Karpas-422 (cell line): ENCODE measurements at regions not wholly inside any gene's neighbourhood (a gene's known extent, or its start where the extent isn't known, plus 50 kb on each side); places are given as distances from the start of the nearest gene placed in this dataset.

Experiments used
- DNase-seq: peaks from one replicate; pipeline ENCODE4 v3.0.0-alpha.2; 2015
- H2AFZ ChIP-seq: fragments of 200-600 bp; sonication (generic); 2 replicates; pipeline ENCODE4 v1.6.1; 2014; ENCODE audit warnings: antibody characterized with exemption, low read length, mixed read lengths
- H3K27ac ChIP-seq: fragments of 200-600 bp; sonication (generic); 2 replicates; pipeline ENCODE4 v1.5.1; 2014; ENCODE audit warnings: mild to moderate bottlenecking, low read length, moderate library complexity
- H3K27me3 ChIP-seq: fragments of 200-600 bp; sonication (generic); 2 replicates; pipeline ENCODE4 v1.6.1; 2014; ENCODE audit warnings: low read length, mixed read lengths
- H3K36me3 ChIP-seq: fragments of 200-600 bp; sonication (generic); 2 replicates; pipeline ENCODE4 v1.6.1; 2014; ENCODE audit warnings: low read length, mixed read lengths; ENCODE audit not compliant: insufficient read depth
- H3K4me1 ChIP-seq: fragments of 200-600 bp; sonication (generic); 2 replicates; pipeline ENCODE4 v1.6.1; 2014; ENCODE audit warnings: mild to moderate bottlenecking, low read length, mixed read lengths
- H3K4me2 ChIP-seq: fragments of 200-600 bp; sonication (generic); 2 replicates; pipeline ENCODE4 v1.6.1; 2014; ENCODE audit warnings: low read length, low read depth, mild to moderate bottlenecking; ENCODE audit not compliant: poor library complexity, severe bottlenecking
- H3K4me3 ChIP-seq: fragments of 200-600 bp; sonication (generic); 2 replicates; pipeline ENCODE4 v1.5.1; 2014; ENCODE audit warnings: mild to moderate bottlenecking, antibody characterized with exemption, low read length, mixed read lengths
- H3K79me2 ChIP-seq: fragments of 200-600 bp; sonication (generic); 2 replicates; pipeline ENCODE4 v1.6.1; 2014; ENCODE audit warnings: mild to moderate bottlenecking, low read length, mixed read lengths
- H3K9ac ChIP-seq: fragments of 200-600 bp; sonication (generic); 2 replicates; pipeline ENCODE4 v1.6.0; 2014; ENCODE audit warnings: low read length
- H3K9me2 ChIP-seq: fragments of 200-600 bp; sonication (generic), shearing (Covaris generic); replicated peaks from 2 replicates; pipeline ENCODE4 v1.6.0; 2014; ENCODE audit warnings: mild to moderate bottlenecking, low read length, moderate library complexity; ENCODE audit not compliant: insufficient read depth
- H3K9me3 ChIP-seq: fragments of 300-700, 200-600 bp; sonication (generic); 2 replicates; pipeline ENCODE4 v1.6.1; 2014; ENCODE audit warnings: low read length, mixed read lengths
- H4K20me1 ChIP-seq: fragments of 200-600 bp; sonication (generic); 2 replicates; pipeline ENCODE4 v1.6.1; 2014; ENCODE audit warnings: mild to moderate bottlenecking, antibody characterized with exemption, low read length, low read depth; ENCODE audit not compliant: insufficient read depth

- Histone ChIP-seq H3K79me2 (no peaks in the 10 kb centered on the region), H3K4me3 (no peak overlapping the region), H3K9me3 (no peaks in the 10 kb centered on the region), H3K9ac (no peak overlapping the region), H3K4me2 (no peak overlapping the region), H2AFZ (no peak overlapping the region), H3K27me3 (0 out of 2 replicates have a peak, but pooled peaks cover 3% of the 10 kb centered on the region), H3K9me2 (no peaks in the 10 kb centered on the region), H3K4me1 (peaks cover 30% of the 10 kb centered on the region), H3K36me3 (no peaks in the 10 kb centered on the region), H3K27ac (no peak overlapping the region), H4K20me1 (no peaks in the 10 kb centered on the region)
- no peak for DNase-seq
These were observed 130.4 kb upstream of the ASB18 start for GRCh38 chr2:236394571-236394970.

- no peaks in the 10 kb centered on the region for H4K20me1 ChIP-seq
- no peaks in the 10 kb centered on the region for H3K36me3 ChIP-seq
- H3K4me1 ChIP-seq, result peaks cover 26% of the 10 kb centered on the region
- H3K4me3 ChIP-seq, result no peak overlapping the region
- no peak overlapping the region for H3K4me2 ChIP-seq
- H3K27me3 ChIP-seq, result 0 out of 2 replicates have a peak, but pooled peaks cover 3% of the 10 kb centered on the region
- no peaks in the 10 kb centered on the region for H3K79me2 ChIP-seq
- H2AFZ ChIP-seq, result no peak overlapping the region
- no peaks in the 10 kb centered on the region for H3K9me3 ChIP-seq
- H3K9ac ChIP-seq, result no peak overlapping the region
- no peak for DNase-seq
- no peak overlapping the region for H3K27ac ChIP-seq
- no peaks in the 10 kb centered on the region for H3K9me2 ChIP-seq
These were observed 130.9 kb upstream of the ASB18 start for GRCh38 chr2:236395067-236395466.

GRCh38 chr2:236396818-236397350 lies 132.7 kb upstream of the ASB18 start:
- Histone ChIP-seq H2AFZ (no peak overlapping the region), H3K4me3 (no peak overlapping the region), H3K4me1 (peaks cover 31% of the 10 kb centered on the region), H3K9me3 (no peaks in the 10 kb centered on the region), H3K9ac (no peak overlapping the region), H3K79me2 (no peaks in the 10 kb centered on the region), H3K4me2 (no peak overlapping the region), H3K9me2 (no peaks in the 10 kb centered on the region), H3K27ac (no peak overlapping the region), H4K20me1 (no peaks in the 10 kb centered on the region), H3K27me3 (no peaks in the 10 kb centered on the region), H3K36me3 (no peaks in the 10 kb centered on the region)
- DNase-seq, result no peak

GRCh38 chr2:236397681-236398080 lies 133.5 kb upstream of the ASB18 start:
- Histone ChIP-seq H3K9me2 (no peaks in the 10 kb centered on the region), H3K36me3 (no peaks in the 10 kb centered on the region), H3K4me2 (no peak overlapping the region), H3K9ac (no peak overlapping the region), H3K79me2 (no peaks in the 10 kb centered on the region), H3K4me3 (no peak overlapping the region), H3K9me3 (no peaks in the 10 kb centered on the region), H4K20me1 (no peaks in the 10 kb centered on the region), H2AFZ (no peak overlapping the region), H3K4me1 (peaks cover 39% of the 10 kb centered on the region), H3K27me3 (no peaks in the 10 kb centered on the region), H3K27ac (no peak overlapping the region)
- no peak for DNase-seq

- Histone ChIP-seq H3K9me3 (no peaks in the 10 kb centered on the region), H3K27ac (no peak overlapping the region), H3K4me3 (no peak overlapping the region), H3K27me3 (no peaks in the 10 kb centered on the region), H3K9me2 (no peaks in the 10 kb centered on the region), H2AFZ (no peak overlapping the region), H3K4me2 (no peak overlapping the region), H3K9ac (no peak overlapping the region), H3K79me2 (no peaks in the 10 kb centered on the region), H3K36me3 (no peaks in the 10 kb centered on the region), H3K4me1 (peaks cover 47% of the 10 kb centered on the region), H4K20me1 (no peaks in the 10 kb centered on the region)
- no peak for DNase-seq
These were observed 135.2 kb upstream of the ASB18 start for GRCh38 chr2:236399409-236399808.

- Histone ChIP-seq H2AFZ (no peak overlapping the region), H3K36me3 (no peaks in the 10 kb centered on the region), H3K4me1 (peaks cover 47% of the 10 kb centered on the region), H3K9ac (no peak overlapping the region), H3K79me2 (no peaks in the 10 kb centered on the region), H3K27me3 (no peaks in the 10 kb centered on the region), H3K4me3 (no peak overlapping the region), H3K9me3 (no peaks in the 10 kb centered on the region), H3K9me2 (no peaks in the 10 kb centered on the region), H4K20me1 (no peaks in the 10 kb centered on the region), H3K27ac (no peak overlapping the region), H3K4me2 (no peak overlapping the region)
- no peak for DNase-seq
These were observed 135.9 kb upstream of the ASB18 start for GRCh38 chr2:236400046-236400574.

GRCh38 chr2:236400594-236401360 lies 136.6 kb upstream of the ASB18 start:
- DNase-seq, result no peak
- Histone ChIP-seq H3K79me2 (no peaks in the 10 kb centered on the region), H3K27ac (no peak overlapping the region), H3K9me2 (no peaks in the 10 kb centered on the region), H3K4me3 (peak overlapping the region; percentile 62), H3K4me1 (peaks cover 47% of the 10 kb centered on the region), H3K9ac (peak overlapping the region; percentile 72; the same call in 1 of the 2 replicates), H3K9me3 (no peaks in the 10 kb centered on the region), H3K36me3 (no peaks in the 10 kb centered on the region), H3K4me2 (peak overlapping the region; percentile 86), H3K27me3 (no peaks in the 10 kb centered on the region), H2AFZ (no peak overlapping the region), H4K20me1 (no peaks in the 10 kb centered on the region)

GRCh38 chr2:236402033-236402790 lies 138.0 kb upstream of the ASB18 start:
- no peaks in the 10 kb centered on the region for H3K9me2 ChIP-seq
- H3K79me2 ChIP-seq, result no peaks in the 10 kb centered on the region
- peak overlapping the region; percentile 62 for H3K4me3 ChIP-seq
- no peaks in the 10 kb centered on the region for H4K20me1 ChIP-seq
- H3K9ac ChIP-seq, result peak overlapping the region; percentile 72
- peak; percentile 97 for DNase-seq
- peak overlapping the region; percentile 83 for H3K27ac ChIP-seq
- peak overlapping the region; percentile 57; the same call in 1 of the 2 replicates for H2AFZ ChIP-seq
- peaks cover 47% of the 10 kb centered on the region for H3K4me1 ChIP-seq
- H3K27me3 ChIP-seq, result no peaks in the 10 kb centered on the region
- peak overlapping the region; percentile 86 for H3K4me2 ChIP-seq
- H3K36me3 ChIP-seq, result no peaks in the 10 kb centered on the region
- H3K9me3 ChIP-seq, result no peaks in the 10 kb centered on the region
